GM18505 (cell line): ENCODE measurements at regions not wholly inside any gene's neighbourhood (a gene's known extent, or its start where the extent isn't known, plus 50 kb on each side); places are given as distances from the start of the nearest gene placed in this dataset.

Experiments used
- ATAC-seq: cut with Tn5 transposase; IDR thresholded peaks from one replicate; pipeline ENCODE4 v1.9.1; 2021; ENCODE audit not compliant: unreplicated experiment
- POLR2A ChIP-seq: IDR thresholded peaks from 4 replicates; pipeline ENCODE4 v1.6.1; 2011; ENCODE audit warnings: borderline replicate concordance; ENCODE audit not compliant: insufficient read depth, insufficient read length; ENCODE audit errors: extremely low read depth

GRCh38 chr4:163920426-163920825 lies 425.9 kb downstream of the TMA16 start:
- no peak for ATAC-seq
- no peak for TF ChIP-seq POLR2A

- TF ChIP-seq POLR2A = no peak
Observed at GRCh38 chr4:163922302-163922701, 427.8 kb downstream of the TMA16 start.

GRCh38 chr4:163923092-163923491 lies 428.6 kb downstream of the TMA16 start:
- TF ChIP-seq POLR2A = no peak
- ATAC-seq = no peak

More at GRCh38 chr4:163922302-163922701, 427.8 kb downstream of the TMA16 start:
- ATAC-seq = no peak

GRCh38 chr4:163930086-163930485 lies 435.6 kb downstream of the TMA16 start:
- no peak for ATAC-seq

GRCh38 chr4:163932504-163932903 lies 438.0 kb downstream of the TMA16 start:
- no peak for ATAC-seq
- TF ChIP-seq POLR2A = no peak

More at GRCh38 chr4:163930086-163930485, 435.6 kb downstream of the TMA16 start:
- no peak for TF ChIP-seq POLR2A

- TF ChIP-seq POLR2A = no peak
Observed at GRCh38 chr4:163939597-163939996, 445.1 kb downstream of the TMA16 start.

GRCh38 chr4:163941221-163941905 lies 446.9 kb downstream of the TMA16 start:
- TF ChIP-seq POLR2A = no peak
- no peak for ATAC-seq

More at GRCh38 chr4:163939597-163939996, 445.1 kb downstream of the TMA16 start:
- no peak for ATAC-seq

- ATAC-seq = no peak
- no peak for TF ChIP-seq POLR2A
Observed at GRCh38 chr4:163948920-163949455, 454.5 kb downstream of the TMA16 start.

- no peak for TF ChIP-seq POLR2A
- no peak for ATAC-seq
Observed at GRCh38 chr4:163949976-163950601, 455.6 kb downstream of the TMA16 start.

- no peak for TF ChIP-seq POLR2A
- ATAC-seq = no peak
Observed at GRCh38 chr4:163955288-163955687, 460.8 kb downstream of the TMA16 start.

GRCh38 chr4:163958751-163959150 lies 464.3 kb downstream of the TMA16 start:
- no peak for TF ChIP-seq POLR2A
- ATAC-seq = no peak

GRCh38 chr4:163959932-163960331 lies 465.4 kb downstream of the TMA16 start:
- no peak for TF ChIP-seq POLR2A
- ATAC-seq = no peak

- no peak for ATAC-seq
- no peak for TF ChIP-seq POLR2A
Observed at GRCh38 chr4:163966612-163967011, 472.1 kb downstream of the TMA16 start.

- ATAC-seq = no peak
- no peak for TF ChIP-seq POLR2A
Observed at GRCh38 chr4:163967263-163967662, 472.8 kb downstream of the TMA16 start.
